Stomach (tissue), 4 donors: ENCODE measurements at regions not wholly inside any gene's neighbourhood (a gene's known extent, or its start where the extent isn't known, plus 50 kb on each side); places are given as distances from the start of the nearest gene placed in this dataset.

Experiments
- POLR2A ChIP-seq, 4 donors: fragments of 450-650 bp; IDR thresholded peaks; one replicate each; pipeline ENCODE4 v1.6.1; 2016; ENCODE audit warnings: antibody characterized with exemption in 4 of 4, control low read depth in 2 of 4, mild to moderate bottlenecking in 1 of 4, moderate library complexity in 1 of 4
- POLR2AphosphoS5 ChIP-seq, 3 donors: sonication (generic); formaldehyde crosslinking; IDR thresholded peaks; one replicate each; pipeline ENCODE4 v1.6.1; 2016; ENCODE audit warnings: antibody characterized with exemption in 3 of 3
- TF ChIP-seq, protein P1 (sequence below), 7 experiments: fragments of 450-650 bp in 4 of 7; fragments of 200-600 bp in 3 of 7; sonication (generic) in 3 of 7; IDR thresholded peaks; one replicate each; pipeline ENCODE4 v1.5.1; 2016 to 2019; ENCODE audit warnings: antibody characterized with exemption in 7 of 7, control low read depth in 2 of 7, mild to moderate bottlenecking in 1 of 7

DNA sequence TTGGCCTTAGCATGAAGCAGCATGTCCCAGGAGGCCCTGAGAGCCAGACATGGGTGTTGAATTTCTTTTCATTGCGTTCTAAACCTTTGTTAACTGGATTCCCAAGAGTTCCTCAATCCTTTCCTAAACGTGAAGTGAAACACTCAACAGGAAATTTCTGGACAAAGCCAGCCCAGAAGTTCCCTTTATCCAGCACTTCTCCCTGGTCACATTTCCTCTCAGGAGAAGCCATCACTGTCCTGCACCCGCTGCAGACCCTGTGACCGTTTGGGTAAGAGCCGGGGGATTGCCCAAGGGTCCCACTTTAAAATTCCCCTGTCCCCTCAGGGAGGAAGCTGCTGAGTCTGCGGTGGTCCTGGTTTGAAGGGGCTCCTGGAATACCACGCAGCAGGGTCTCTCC, 88.0 kb upstream of the ZPBP start:
- TF ChIP-seq POLR2A (IDR thresholded peaks at IDR 0.05), result no peak
- TF ChIP-seq, protein P1, sequence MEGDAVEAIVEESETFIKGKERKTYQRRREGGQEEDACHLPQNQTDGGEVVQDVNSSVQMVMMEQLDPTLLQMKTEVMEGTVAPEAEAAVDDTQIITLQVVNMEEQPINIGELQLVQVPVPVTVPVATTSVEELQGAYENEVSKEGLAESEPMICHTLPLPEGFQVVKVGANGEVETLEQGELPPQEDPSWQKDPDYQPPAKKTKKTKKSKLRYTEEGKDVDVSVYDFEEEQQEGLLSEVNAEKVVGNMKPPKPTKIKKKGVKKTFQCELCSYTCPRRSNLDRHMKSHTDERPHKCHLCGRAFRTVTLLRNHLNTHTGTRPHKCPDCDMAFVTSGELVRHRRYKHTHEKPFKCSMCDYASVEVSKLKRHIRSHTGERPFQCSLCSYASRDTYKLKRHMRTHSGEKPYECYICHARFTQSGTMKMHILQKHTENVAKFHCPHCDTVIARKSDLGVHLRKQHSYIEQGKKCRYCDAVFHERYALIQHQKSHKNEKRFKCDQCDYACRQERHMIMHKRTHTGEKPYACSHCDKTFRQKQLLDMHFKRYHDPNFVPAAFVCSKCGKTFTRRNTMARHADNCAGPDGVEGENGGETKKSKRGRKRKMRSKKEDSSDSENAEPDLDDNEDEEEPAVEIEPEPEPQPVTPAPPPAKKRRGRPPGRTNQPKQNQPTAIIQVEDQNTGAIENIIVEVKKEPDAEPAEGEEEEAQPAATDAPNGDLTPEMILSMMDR (IDR thresholded peaks at IDR 0.05), result no peak
- TF ChIP-seq POLR2AphosphoS5 (IDR thresholded peaks at IDR 0.05), result no peak
